ENCODE measurements at regions not wholly inside any gene's neighbourhood (a gene's known extent, or its start where the extent isn't known, plus 50 kb on each side); places are given as distances from the start of the nearest gene placed in this dataset.

DNA sequence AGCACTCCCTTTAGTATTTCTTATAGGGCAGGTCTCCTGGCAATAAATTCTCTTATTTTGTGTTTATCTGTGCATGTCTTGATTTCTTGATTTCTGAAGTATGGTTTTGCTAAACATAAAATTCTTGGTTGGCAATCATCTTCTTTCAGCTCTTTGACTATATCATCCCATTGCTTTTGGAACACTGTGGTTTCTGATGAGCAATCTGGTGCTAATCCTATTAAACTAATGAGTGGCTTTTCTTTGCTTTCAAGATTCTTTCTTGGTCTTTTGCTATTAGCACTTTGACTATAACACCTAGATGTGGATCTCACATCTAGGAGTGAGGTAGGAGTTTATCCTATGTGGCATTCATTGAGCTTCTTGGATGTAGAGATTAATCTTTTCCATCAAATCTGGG is 120.7 kb upstream of the MED13L start:
- dilution Hi-C loops (cut with MboI; ENCODE audit: extremely low pct_ligation_motif_present, low sequenced_read_pairs) = no loop called here
- no peak overlapping the region for H2AFZ ChIP-seq (ENCODE audit: low read depth, low read length)
- DNase-seq (ENCODE audit: low read depth, low spot score) (no peak), FAIRE-seq (no peak)
- H3K4me1 ChIP-seq (ENCODE audit: control insufficient read depth, extremely low read depth, insufficient read depth, low read length) = no peaks in the 10 kb centered on the region
- intact Hi-C loops (cut with micrococcal nuclease) = no loop called here
- H4K20me1 ChIP-seq (replicated peaks; ENCODE audit: control insufficient read depth, extremely low read depth, insufficient read depth, low read length) = no peaks in the 10 kb centered on the region
- no peak overlapping the region for H3K4me2 ChIP-seq (ENCODE audit: insufficient read depth, low read length)
- TF ChIP-seq, protein P1, sequence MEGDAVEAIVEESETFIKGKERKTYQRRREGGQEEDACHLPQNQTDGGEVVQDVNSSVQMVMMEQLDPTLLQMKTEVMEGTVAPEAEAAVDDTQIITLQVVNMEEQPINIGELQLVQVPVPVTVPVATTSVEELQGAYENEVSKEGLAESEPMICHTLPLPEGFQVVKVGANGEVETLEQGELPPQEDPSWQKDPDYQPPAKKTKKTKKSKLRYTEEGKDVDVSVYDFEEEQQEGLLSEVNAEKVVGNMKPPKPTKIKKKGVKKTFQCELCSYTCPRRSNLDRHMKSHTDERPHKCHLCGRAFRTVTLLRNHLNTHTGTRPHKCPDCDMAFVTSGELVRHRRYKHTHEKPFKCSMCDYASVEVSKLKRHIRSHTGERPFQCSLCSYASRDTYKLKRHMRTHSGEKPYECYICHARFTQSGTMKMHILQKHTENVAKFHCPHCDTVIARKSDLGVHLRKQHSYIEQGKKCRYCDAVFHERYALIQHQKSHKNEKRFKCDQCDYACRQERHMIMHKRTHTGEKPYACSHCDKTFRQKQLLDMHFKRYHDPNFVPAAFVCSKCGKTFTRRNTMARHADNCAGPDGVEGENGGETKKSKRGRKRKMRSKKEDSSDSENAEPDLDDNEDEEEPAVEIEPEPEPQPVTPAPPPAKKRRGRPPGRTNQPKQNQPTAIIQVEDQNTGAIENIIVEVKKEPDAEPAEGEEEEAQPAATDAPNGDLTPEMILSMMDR (IDR thresholded peaks at IDR 0.05; ENCODE audit: extremely low read depth in 1 of 2, insufficient read depth in 1 of 2, low read depth in 1 of 2, low read length in 2 of 2) = no peak
- TF ChIP-seq POLR2A (IDR thresholded peaks at IDR 0.05; ENCODE audit: low read depth, low read length) (no peak), GATA2 (IDR thresholded peaks at IDR 0.05; ENCODE audit: insufficient read depth, insufficient read length, low read depth, low read length) (no peak)
- TF ChIP-seq, protein P2, sequence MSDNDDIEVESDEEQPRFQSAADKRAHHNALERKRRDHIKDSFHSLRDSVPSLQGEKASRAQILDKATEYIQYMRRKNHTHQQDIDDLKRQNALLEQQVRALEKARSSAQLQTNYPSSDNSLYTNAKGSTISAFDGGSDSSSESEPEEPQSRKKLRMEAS (IDR thresholded peaks at IDR 0.05; ENCODE audit: insufficient read depth, insufficient read length) = no peak
- H3K27ac ChIP-seq (ENCODE audit: insufficient read depth, low read depth, low read length) = no peak overlapping the region
- H3K36me3 ChIP-seq (ENCODE audit: control insufficient read depth in 2 of 2, extremely low read depth in 1 of 2, insufficient read depth in 2 of 2, low read length in 2 of 2) = no peaks in the 10 kb centered on the region
- H3K9ac ChIP-seq (replicated peaks; ENCODE audit: extremely low read depth, insufficient read depth, low read length) = no peak overlapping the region
- POLR2A ChIA-PET = no interaction called here
- H3K79me2 ChIP-seq (ENCODE audit: control insufficient read depth, insufficient read depth, low read length) = no peaks in the 10 kb centered on the region
- CTCF ChIA-PET = no interaction called here
- no peaks in the 10 kb centered on the region for H3K27me3 ChIP-seq (ENCODE audit: control insufficient read depth in 2 of 2, insufficient read depth in 2 of 2, low read length in 2 of 2)
- BruUV-seq (replicated peaks) = no TSS peak
- no peaks in the 10 kb centered on the region for H3K9me1 ChIP-seq (replicated peaks; ENCODE audit: control insufficient read depth, extremely low read depth, insufficient read depth, low read length)
- H3K4me3 ChIP-seq (replicated peaks in 1 of 3; ENCODE audit: insufficient read depth in 1 of 3, low read depth in 1 of 3, low read length in 3 of 3) = no peak overlapping the region
- no peaks in the 10 kb centered on the region for H3K9me3 ChIP-seq (replicated peaks; ENCODE audit: control insufficient read depth, insufficient read depth, low read length)

DNA sequence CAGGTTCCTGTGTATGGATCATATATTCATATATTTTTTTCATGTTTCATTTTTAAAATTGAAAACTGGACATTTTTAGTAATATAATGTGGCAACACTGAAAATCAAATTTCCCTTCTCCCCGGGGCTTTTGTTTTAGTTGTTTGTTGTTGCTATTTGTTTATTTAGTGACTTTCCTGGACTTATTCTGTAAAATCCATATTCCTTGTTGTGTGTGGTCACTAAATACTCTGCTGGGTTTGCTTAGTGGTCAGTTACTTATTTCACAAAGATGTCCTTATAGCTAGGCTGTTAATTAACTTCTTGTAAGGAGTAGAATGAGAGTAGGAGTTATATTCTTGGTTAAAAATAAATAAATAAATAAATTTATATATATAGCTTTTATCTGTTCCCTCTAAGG is 121.6 kb upstream of the MED13L start:
- H3K36me3 ChIP-seq (ENCODE audit: control insufficient read depth in 2 of 2, extremely low read depth in 1 of 2, insufficient read depth in 2 of 2, low read length in 2 of 2) = no peaks in the 10 kb centered on the region
- no peak for TF ChIP-seq GATA2 (IDR thresholded peaks at IDR 0.05; ENCODE audit: insufficient read depth, insufficient read length, low read depth, low read length)
- no peak overlapping the region for H2AFZ ChIP-seq (ENCODE audit: low read depth, low read length)
- H3K27ac ChIP-seq (ENCODE audit: insufficient read depth, low read depth, low read length) = no peak overlapping the region
- H3K9me1 ChIP-seq (replicated peaks; ENCODE audit: control insufficient read depth, extremely low read depth, insufficient read depth, low read length) = no peaks in the 10 kb centered on the region
- H3K79me2 ChIP-seq (ENCODE audit: control insufficient read depth, insufficient read depth, low read length) = no peaks in the 10 kb centered on the region
- intact Hi-C loops (cut with micrococcal nuclease) (no loop called here), dilution Hi-C loops (cut with MboI; ENCODE audit: extremely low pct_ligation_motif_present, low sequenced_read_pairs) (no loop called here)
- ChIA-PET POLR2A (no interaction called here), CTCF (no interaction called here)
- no TSS peak for BruUV-seq (replicated peaks)
- H4K20me1 ChIP-seq (replicated peaks; ENCODE audit: control insufficient read depth, extremely low read depth, insufficient read depth, low read length) = no peaks in the 10 kb centered on the region
- H3K4me1 ChIP-seq (ENCODE audit: control insufficient read depth, extremely low read depth, insufficient read depth, low read length) = no peaks in the 10 kb centered on the region
- H3K9ac ChIP-seq (replicated peaks; ENCODE audit: extremely low read depth, insufficient read depth, low read length) = no peak overlapping the region
- no peaks in the 10 kb centered on the region for H3K9me3 ChIP-seq (replicated peaks; ENCODE audit: control insufficient read depth, insufficient read depth, low read length)
- FAIRE-seq (no peak), DNase-seq (ENCODE audit: low read depth, low spot score) (no peak)
- H3K27me3 ChIP-seq (ENCODE audit: control insufficient read depth in 2 of 2, insufficient read depth in 2 of 2, low read length in 2 of 2) = no peaks in the 10 kb centered on the region
- H3K4me3 ChIP-seq (replicated peaks in 1 of 3; ENCODE audit: insufficient read depth in 1 of 3, low read depth in 1 of 3, low read length in 3 of 3) = no peak overlapping the region
- no peak overlapping the region for H3K4me2 ChIP-seq (ENCODE audit: insufficient read depth, low read length)
